ENCODE measurements at regions not wholly inside any gene's neighbourhood (a gene's known extent, or its start where the extent isn't known, plus 50 kb on each side); places are given as distances from the start of the nearest gene placed in this dataset.

DNA sequence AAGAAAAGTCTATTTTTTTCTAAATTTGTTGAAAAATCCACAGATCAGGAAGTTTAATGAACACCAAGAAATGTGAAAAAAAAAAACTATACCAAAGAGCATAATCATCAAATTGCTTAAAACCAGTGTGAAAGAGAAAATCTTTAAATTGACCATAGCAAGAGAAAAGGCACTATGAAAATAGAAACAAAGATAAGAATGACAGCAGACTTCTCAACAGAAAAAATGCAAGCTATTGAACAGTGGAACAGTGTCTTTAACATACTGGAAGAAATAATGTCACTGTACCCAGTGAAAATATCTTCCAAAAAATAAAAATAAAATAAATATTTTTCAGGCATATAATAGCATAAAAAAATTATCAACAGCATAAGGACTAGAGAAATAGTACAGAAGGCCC lies 243.0 kb upstream of the GJB5 start:
- TF ChIP-seq CTCF (IDR thresholded peaks at IDR 0.05), result no peak
- no peak for TF ChIP-seq POLR2A (IDR thresholded peaks at IDR 0.05)
- no peak for TF ChIP-seq POLR2AphosphoS5 (IDR thresholded peaks at IDR 0.05)
- TF ChIP-seq EP300 (IDR thresholded peaks at IDR 0.05; ENCODE audit: low read depth), result no peak
